PFSK-1 (cell line): ENCODE measurements at regions not wholly inside any gene's neighbourhood (a gene's known extent, or its start where the extent isn't known, plus 50 kb on each side); places are given as distances from the start of the nearest gene placed in this dataset.

ENCODE experiments used
- SIN3A ChIP-seq: IDR thresholded peaks from 2 replicates; pipeline ENCODE4 v1.6.1; 2012; ENCODE audit warnings: mild to moderate bottlenecking, low read length, moderate library complexity, borderline replicate concordance; ENCODE audit not compliant: insufficient read depth
- TAF1 ChIP-seq: IDR thresholded peaks from 2 replicates; pipeline ENCODE4 v1.6.1; 2012; ENCODE audit warnings: low read length, control low read depth, borderline replicate concordance; ENCODE audit not compliant: insufficient read depth

GRCh38 chr2:10231551-10232085 lies 71.1 kb upstream of the HPCAL1 start:
- TF ChIP-seq SIN3A (no peak), TAF1 (no peak)
